ENCODE measurements at regions not wholly inside any gene's neighbourhood (a gene's known extent, or its start where the extent isn't known, plus 50 kb on each side); places are given as distances from the start of the nearest gene placed in this dataset.
"Not testable (repeated sequence)": the region's sequence is repeated elsewhere in the genome, so short reads cannot be mapped to it uniquely, and the experiment has no call there.

DNA sequence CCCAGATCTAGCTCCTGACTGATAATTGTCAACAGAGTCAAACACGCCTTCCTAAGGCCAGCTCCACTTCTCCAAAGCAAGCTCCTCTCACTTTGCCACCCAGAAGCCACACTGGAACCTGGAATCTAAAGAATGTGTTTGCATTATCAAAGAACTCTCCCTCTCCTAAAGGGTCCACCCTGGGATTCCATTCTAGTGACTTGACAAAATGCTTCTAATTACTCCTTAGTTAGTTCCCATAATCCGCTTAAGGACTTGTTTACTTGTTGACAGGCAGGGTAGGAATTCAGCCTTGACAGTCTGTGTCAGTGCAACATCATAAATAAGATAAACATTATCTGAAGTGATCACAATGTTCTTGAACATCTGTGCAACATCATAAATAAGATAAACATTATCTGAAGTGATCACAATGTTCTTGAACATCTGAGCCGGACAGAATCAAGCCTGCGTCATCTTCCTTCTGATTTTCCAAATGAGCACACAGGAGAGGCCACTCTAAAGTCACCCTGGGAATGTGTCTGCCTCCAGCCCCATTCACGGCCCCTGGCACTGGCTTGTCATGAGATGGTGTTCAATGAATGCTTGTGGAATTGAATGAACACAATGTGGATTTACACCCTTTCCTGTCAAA is 512.1 kb downstream of the IRS2 start:
- DNase-seq (ENCODE audit: low spot score) = no peak

DNA sequence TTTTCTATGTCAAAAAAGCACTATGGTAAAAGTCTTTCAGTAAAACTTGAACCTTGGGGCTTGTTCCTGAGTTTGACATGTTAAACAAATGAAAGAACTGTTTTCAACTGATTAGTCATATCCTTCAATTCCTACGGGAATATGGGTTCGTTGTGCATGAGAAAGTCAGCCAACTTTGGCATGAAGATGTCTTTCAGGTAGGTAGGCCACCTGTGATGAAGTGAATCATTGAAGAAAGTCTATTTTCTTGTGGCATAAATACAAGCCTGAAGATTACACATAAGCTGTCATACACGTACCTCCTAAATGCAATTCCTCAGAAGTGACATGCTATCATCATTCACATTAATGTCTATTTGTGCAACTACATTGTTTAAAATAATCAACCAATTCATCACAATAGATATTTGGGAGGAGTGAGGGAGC is 513.0 kb downstream of the IRS2 start:
- DNase-seq (ENCODE audit: low spot score) = no peak

DNA sequence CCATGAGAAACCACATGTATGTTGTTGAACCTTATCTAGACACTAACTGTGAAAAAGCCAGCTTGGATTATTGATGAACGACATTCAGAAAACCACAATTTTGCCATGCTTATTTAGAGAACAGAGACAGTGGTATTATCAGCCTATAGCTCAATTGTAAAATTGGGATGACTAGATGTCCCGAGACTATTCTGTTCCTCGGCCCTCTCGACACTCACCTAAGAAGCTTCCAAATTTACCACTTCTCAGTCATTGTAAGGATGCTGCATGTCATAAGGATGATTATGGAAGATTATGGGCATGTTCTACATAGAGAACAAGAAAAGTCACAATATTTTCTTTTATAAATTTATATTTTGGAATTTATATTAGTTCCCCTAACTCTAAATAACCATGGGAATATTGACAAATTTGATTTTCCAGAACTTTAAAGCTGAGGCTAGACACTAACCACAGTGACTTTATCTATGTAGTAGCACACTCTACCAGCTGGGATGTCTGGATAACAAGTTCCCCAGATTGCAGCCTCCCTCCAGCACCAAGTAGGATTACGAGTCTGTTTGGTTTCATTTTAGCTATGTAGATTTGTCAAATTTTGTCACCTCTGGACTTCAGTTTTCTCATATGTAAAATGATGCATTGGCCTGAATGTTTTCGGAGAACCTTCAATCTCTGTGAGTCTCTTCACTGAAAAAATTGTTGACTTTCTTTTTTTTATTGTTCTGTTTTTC is 513.6 kb downstream of the IRS2 start:
- DNase-seq (ENCODE audit: low spot score) = no peak

DNA sequence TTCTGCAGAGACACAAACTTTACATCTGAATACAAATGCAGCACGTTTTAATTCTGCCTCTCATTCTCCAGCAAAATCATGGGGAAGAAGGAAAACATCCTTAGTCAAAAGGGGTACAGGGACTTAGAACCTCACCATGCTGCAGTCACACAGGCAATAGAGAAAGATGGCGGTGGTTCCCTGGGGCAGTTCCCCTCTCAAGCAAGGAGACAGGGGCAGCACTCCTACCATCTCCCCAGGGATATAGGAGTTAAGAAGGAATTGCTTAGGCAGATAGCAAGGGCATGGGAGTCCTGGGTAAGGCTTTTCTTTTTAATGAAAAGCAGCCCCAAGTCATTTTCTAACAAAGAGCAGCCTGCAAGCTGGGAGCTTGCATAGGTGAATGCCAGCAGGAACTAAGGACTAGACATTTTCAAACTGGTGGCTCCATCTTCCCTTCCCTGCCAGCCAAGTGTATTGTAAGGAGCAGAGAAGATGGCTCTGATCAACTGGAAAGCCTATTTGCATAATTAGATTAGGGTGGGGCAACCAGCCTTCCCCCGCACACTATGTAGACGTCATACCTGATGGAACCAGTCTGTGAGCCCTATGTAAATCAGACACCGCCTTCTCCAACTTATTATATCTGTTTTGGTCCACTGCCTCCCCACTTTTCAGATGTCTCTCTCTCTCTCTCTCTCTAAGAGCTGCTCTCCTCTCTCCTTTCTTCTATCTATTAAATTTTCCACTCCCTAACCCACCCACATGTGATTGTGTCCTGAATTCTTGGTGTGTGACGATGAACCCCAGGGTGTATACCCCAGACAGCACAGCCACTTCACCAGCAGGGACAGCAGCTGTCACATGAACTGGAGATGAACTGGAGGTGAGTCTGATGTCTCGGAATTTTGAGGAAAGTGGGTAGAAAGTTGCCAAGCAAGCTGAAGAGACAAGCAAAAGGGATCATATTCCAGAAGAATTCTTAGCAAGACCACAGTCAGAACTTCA is 514.5 kb downstream of the IRS2 start:
- no peak for DNase-seq (ENCODE audit: low spot score)

DNA sequence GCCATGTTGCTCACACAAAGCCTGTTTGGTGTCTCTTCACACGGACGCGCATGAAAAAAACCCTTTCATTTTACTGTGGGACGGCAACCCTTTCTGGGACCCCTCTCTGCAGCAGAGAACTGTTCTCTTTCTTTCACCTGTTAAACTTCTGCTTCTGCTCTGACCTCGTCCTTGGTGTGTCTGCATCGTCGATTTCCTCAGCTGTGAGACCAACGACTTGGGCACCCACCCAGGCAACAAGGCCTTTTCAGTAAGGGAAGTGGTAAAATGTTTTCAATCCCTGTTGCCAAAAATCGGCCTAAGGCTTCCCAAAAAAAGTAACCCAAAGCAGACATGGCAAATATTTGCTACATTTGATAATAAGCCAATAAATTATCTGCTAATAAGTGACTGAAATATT is 515.3 kb downstream of the IRS2 start:
- no peak for DNase-seq (ENCODE audit: low spot score)

DNA sequence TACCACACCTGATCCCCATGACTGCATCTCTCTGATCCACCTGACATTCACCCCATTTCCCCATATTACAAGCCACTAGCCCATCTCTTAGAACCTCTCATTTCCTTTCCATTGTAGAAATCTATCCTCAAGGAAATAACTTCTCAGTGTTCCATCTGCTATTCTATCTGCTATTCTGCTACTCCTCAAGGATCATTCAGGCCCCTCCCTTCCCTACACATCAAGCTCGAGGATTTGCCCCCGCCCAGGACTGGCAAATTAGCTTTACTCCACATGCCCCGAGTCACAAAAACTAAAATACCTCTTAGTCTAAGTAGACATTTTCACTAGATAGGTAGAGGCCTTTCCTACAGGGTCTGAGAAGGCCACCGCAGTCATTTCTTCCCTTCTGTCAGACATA is 517.0 kb downstream of the IRS2 start:
- DNase-seq (ENCODE audit: low spot score) = not testable (repeated sequence)

DNA sequence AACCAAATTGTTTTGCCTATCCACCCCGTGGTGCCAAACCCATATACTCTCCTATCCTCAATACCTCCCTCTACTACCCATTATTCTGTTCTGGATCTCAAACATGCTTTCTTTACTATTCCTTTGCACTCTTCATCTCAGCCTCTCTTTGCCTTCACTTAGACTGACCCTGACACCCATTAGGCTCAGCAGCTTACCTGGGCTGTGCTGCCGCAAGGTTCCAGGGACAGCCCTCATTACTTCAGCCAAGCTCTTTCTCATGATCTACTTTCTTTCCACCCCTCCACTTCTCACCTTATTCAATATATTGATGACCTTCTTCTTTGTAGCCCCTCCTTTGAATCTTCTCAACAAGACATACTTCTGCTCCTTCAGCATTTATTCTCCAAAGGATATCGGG is 517.9 kb downstream of the IRS2 start:
- DNase-seq (ENCODE audit: low spot score) = not testable (repeated sequence)

DNA sequence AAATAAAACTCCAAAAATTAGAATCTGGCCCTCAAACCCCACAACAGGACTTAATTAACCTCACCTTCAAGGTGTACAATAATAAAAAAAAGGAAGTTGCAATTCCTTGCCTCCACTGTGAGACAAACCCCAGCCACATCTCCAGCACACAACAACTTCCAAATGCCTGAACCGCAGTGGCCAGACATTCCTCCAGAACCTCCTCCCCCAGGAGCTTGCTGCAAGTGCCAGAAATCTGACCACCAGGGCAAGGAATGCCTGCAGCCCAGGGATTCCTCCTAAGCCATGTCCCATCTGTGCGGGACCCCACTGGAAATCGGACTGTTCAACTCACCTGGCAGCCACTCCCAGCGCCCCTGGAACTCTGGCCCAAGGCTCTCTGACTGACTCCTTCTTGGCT is 519.0 kb downstream of the IRS2 start:
- not testable (repeated sequence) for DNase-seq (ENCODE audit: low spot score)

DNA sequence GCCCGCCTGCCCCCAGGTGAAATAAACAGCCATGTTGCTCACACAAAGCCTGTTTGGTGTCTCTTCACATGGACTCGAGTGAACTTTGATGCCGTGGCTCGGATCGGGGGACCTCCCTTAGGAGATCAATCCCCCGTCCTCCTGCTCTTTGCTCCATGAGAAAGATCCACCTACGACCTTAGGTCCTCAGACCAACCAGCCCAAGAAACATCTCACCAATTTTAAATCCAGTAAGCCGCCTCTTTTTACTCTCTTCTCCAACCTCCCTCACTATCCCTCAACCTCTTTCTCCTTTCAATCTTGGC is 521.0 kb downstream of the IRS2 start:
- DNase-seq (ENCODE audit: low spot score) = not testable (repeated sequence)

DNA sequence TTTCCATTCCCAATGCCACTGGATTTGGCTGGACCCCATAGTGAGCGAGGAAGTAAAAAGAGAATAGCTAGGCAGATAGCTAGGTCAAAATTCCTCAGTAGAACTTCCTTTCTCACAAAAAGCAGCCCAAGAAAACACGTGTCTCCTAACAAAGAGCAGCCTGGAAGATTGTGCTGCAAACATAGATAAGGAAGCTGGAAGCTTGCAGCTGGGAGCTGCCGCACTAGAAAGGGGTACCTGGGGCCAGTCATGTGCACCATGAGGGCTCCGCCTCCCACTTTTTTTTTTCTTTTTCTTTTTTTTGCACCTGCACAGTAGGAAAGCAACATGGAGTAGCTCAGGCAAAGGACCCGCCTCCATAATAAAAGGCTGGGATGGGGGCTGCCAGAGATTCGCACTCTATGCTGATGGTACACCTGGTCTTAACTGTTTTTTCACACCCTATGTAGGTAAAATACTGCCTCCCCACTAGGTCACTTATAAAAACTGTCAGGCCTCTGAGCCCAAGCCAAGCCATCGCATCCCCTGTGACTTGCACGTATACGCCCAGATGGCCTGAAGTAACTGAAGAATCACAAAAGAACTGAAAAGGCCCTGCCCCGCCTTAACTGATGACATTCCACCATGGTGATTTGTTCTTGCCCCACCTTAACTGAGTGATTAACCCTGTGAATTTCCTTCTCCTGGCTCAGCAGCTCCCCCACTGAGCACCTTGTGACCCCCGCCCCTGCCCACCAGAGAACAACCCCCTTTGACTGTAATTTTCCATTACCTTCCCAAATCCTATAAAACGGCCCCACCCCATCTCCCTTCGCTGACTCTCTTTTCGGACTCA is 521.6 kb downstream of the IRS2 start:
- DNase-seq (ENCODE audit: low spot score) = not testable (repeated sequence)

DNA sequence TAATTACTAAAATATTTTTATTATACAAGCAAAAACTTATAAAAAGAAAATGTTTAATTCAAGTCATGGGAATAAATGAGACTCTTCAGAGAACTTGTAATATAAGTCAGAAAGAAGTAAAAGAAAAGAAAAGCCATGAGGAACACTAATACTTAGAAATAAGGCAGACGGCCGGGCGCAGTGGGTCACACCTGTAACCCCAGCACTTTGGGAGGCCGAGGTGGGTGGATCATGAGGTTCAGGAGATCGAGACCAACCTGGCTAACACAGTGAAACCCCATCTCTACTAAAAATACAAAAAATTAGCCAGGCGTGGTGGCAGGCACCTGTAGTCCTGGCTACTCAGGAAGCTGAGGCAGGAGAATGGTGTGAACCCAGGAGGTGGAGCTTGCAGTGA is 528.6 kb downstream of the IRS2 start:
- not testable (repeated sequence) for DNase-seq (ENCODE audit: low spot score)
